H4 (cell line): ENCODE measurements at regions not wholly inside any gene's neighbourhood (a gene's known extent, or its start where the extent isn't known, plus 50 kb on each side); places are given as distances from the start of the nearest gene placed in this dataset.
"Not testable (repeated sequence)": the region's sequence is repeated elsewhere in the genome, so short reads cannot be mapped to it uniquely, and the experiment has no call there.

Source experiments
- DNase-seq: peaks from one replicate; pipeline ENCODE4 v3.0.0-alpha.2; 2015; ENCODE audit warnings: low spot score

DNA sequence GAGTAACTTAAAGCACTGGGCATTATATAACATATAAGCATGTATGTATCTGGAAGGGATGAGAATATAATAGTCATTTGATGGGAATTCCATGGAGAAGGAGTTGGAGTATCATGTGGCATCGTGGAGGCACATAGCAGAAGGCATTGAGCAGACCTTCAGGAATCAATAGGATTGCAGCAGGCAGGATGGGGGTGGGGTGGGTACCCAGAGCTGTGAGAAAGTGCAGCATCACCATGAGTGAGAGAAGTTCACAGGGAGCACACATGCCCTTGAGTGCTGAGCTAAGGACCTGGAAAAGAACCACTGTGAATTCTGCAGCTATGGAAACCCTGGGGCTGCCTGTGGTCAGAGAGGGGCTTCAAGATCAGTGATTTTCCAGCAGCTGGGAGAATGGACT, 57.3 kb downstream of the MED10 start:
- no peak for DNase-seq

GRCh38 chr5:6319116-6319515, 59.2 kb downstream of the MED10 start:
- DNase-seq, result no peak

- no peak for DNase-seq
These were observed 61.1 kb downstream of the MED10 start for GRCh38 chr5:6317116-6317798.

- DNase-seq, result no peak
These were observed 62.8 kb downstream of the MED10 start for GRCh38 chr5:6315580-6315979.

- no peak for DNase-seq
These were observed 66.5 kb downstream of the MED10 start for GRCh38 chr5:6311568-6312501.

- DNase-seq, result no peak
These were observed 68.4 kb downstream of the MED10 start for GRCh38 chr5:6309949-6310348.

DNA sequence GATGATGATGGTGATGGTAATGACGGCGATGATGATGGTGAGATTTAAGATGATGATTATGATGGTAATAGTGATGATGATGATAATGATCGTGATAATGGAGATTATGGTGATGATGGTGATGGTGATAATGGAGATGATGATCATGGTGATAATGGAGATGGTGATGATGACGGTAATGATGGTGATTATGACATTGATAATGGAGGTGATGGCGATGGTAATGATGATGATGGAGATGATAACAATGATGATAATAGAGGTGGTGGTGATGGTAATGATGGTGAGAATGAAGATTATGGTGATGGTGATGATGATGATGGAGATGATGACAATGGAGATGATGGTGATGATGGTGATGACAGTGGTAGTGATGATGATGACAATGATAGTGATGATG, 69.7 kb downstream of the MED10 start:
- DNase-seq, result no peak

DNA sequence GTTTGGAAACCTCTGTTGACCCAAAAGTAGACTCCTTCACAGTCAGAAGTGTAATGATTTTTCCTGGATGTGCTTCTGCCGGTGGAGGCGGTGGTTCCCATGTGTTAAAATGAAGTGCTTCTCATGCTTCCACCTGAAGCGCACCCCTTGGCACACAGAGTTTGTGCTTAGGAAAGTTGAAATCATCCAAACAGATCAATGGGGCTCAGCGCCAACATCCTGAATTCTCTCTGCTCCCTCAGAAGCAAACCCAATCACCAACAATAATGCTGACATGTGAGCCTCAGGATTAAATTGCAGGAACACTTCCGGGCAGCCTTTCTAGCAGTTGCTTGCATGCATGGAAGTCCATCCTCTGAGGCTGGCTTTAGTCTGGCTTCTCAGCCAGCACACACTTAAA, 71.0 kb downstream of the MED10 start:
- DNase-seq, result no peak

DNA sequence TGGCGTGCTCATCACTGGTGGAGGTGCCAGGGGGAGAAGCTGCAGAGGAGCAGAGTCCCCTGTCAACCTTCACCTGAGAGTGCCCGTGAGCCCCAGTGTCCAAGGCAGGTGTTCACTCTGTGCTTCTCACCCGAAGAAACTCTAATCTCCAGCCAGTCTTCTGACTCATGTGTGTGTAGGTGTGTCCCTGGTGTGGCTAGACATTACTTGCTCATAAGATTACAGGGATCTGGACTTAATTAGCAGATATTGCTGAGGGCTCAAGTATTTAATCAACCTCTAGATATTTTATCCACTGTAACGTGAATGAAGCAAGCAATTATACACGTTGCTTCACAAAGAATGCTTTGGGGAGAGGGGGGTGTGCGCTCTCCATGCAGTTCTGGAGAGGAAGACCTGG, 72.5 kb downstream of the MED10 start:
- no peak for DNase-seq

GRCh38 chr5:6302684-6303083, 75.7 kb downstream of the MED10 start:
- no peak for DNase-seq

DNA sequence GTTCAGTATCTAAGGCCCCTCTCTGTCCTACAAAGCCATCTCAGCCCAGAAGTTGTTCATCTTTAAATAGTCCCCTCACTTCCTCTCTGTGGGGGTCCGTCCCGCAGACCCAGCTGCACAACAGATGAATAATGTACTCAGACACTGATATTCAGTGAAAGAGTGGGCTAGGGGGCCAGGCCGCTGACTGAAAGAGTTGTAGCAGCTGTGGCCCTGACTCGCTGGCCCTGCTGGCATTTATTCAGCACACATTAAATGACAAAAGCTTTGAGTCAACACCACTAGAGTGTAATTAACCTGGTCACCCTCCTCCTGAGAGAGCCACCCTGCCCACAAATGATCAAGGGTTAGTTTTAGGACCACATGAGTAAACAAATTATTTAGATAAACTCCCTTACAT, 76.3 kb downstream of the MED10 start:
- DNase-seq, result no peak

- no peak for DNase-seq
These were observed 81.8 kb downstream of the MED10 start for GRCh38 chr5:6296524-6296923.

- no peak for DNase-seq
These were observed 86.4 kb downstream of the MED10 start for GRCh38 chr5:6291961-6292360.

DNA sequence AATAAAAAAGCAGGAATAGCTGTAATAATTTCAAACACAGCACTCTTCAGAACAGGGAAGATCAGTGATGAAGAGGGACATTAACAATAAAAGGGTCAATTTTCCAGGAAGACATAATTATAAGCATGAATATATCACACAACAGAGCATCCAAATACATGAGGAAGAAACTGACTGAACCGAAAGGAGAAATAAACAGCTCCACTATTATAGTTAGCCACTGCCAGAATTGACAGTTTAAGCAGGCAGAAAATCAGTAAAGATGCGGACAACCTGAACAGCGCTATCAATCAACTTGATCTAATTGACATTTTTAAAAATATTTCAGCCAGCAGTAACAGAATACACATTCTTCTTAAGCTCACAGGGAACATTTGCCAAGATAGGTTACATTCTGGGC, 89.1 kb downstream of the MED10 start:
- DNase-seq, result no peak

GRCh38 chr5:6287176-6287575, 91.2 kb downstream of the MED10 start:
- DNase-seq, result no peak

DNA sequence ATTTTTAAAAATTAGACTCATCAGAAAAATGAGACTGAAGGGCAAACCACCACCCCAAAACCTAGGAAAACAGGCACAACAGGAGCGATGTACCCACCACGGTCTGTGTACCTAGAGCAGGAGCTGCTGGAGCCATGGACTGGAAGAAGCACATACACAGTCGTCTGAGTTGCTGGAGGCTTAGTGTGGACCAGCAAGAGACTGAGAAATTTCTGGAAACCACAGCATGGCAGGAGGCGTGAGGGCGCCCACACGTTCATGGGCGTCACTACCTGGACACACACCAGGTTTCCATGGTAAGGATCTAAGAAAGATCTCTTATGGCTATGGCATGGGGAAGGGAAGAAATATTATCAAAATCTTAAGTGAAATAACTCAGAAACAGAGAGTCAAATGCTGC, 91.9 kb downstream of the MED10 start:
- DNase-seq, result no peak

DNA sequence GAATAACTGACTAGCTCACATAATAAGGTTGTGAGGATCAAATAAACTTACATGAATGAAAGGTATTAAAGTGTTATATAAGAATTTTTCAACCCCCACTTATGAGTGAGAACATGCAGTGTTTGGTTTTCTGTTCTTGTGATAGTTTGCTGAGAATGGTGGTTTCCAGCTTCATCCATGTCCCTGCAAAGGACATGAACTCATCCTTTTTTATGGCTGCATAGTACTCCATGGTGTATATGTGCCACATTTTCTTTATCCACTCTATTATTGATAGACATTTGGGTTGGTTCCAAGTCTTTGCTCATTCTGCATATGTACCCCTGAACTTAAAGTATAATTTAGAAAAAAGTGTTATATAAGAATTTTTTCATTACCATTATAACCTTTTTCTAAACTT, 93.9 kb downstream of the MED10 start:
- DNase-seq, result not testable (repeated sequence)

- DNase-seq, result no peak
These were observed 96.0 kb downstream of the MED10 start for GRCh38 chr5:6282352-6282751.

DNA sequence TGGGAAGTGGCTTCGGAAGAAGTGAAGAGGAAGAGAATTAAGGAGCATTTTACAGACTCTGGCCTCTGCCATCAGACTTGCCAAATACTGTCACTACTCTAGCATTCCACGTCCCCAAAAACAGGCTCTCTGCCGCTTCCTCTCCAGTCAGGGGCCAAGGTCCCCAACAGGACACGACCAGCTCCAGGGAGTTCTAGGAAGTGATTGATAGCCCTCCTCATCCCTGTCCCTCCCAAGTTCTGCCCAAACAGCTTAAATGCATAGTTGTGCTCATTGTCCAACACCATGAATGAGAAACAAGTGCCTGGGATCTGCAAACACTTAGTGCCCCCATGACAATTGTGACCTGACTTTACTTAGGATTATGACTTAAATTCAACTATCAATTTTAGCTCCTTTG, 96.5 kb downstream of the MED10 start:
- DNase-seq, result no peak

GRCh38 chr5:6280425-6281100, 97.8 kb downstream of the MED10 start:
- no peak for DNase-seq

DNA sequence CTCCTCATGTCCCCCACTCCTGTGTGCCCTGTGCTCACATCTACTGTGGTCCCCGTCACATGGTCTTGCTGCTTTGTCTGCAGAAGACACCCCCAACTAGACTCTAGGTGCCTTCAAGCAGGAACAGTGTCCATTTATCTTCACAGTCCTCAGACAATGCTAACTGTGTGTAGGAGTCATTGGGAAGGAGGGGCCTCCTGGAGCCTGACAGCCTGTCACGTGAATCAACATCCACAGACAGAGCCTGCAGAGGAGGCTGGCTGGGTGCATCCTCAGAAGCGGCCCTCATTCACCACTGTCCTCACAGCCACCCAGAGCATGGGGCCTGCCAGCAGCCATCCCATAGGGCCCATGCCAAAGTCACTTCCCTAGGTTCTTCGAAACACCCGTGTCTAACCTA, 98.7 kb downstream of the MED10 start:
- no peak for DNase-seq

- DNase-seq, result no peak
These were observed 103.4 kb downstream of the MED10 start for GRCh38 chr5:6274846-6275543.
